ENCODE measurements at regions not wholly inside any gene's neighbourhood (a gene's known extent, or its start where the extent isn't known, plus 50 kb on each side); places are given as distances from the start of the nearest gene placed in this dataset.
"Not testable (repeated sequence)": the region's sequence is repeated elsewhere in the genome, so short reads cannot be mapped to it uniquely, and the experiment has no call there.

- DNase-seq (ENCODE audit: low read depth, low spot score); H3K9me3 ChIP-seq (ENCODE audit: control insufficient read depth in 1 of 2, insufficient read depth in 1 of 2, low read depth in 1 of 2, low read length in 2 of 2); intact Hi-C loops (cut with micrococcal nuclease); H3K36me3 ChIP-seq (ENCODE audit: control insufficient read depth in 1 of 2, insufficient read depth in 2 of 2, low read length in 2 of 2); H3K4me1 ChIP-seq (ENCODE audit: control insufficient read depth in 1 of 2, insufficient read depth in 2 of 2, low read length in 2 of 2); CTCF ChIA-PET; H3K27me3 ChIP-seq (ENCODE audit: insufficient read depth, low read length); H3K9me2 ChIP-seq (ENCODE audit: insufficient read depth); H3K27ac ChIP-seq (ENCODE audit: low read depth, low read length); H3K4me3 ChIP-seq (replicated peaks in 1 of 2; ENCODE audit: low read depth in 1 of 2, low read length in 2 of 2); H3K9ac ChIP-seq (ENCODE audit: low read length); H3K79me2 ChIP-seq (ENCODE audit: insufficient read depth, low read length); BruUV-seq (replicated peaks); RAD21 ChIA-PET (ENCODE audit: low non-redundant PET in 1 of 2, low total read pairs in 2 of 2, uncharacterized antibody in 2 of 2, unreplicated experiment in 2 of 2); H2AFZ ChIP-seq (ENCODE audit: low read depth, low read length, poor library complexity, severe bottlenecking); H3K4me2 ChIP-seq (ENCODE audit: low read length); ATAC-seq; H4K20me1 ChIP-seq (ENCODE audit: insufficient read depth); POLR2A ChIA-PET: not testable (repeated sequence)
These were observed 549.6 kb upstream of the CHD1 start for GRCh38 chr5:99478450-99478849.

- H3K36me3 ChIP-seq (ENCODE audit: control insufficient read depth in 1 of 2, insufficient read depth in 2 of 2, low read length in 2 of 2); H4K20me1 ChIP-seq (ENCODE audit: insufficient read depth); CTCF ChIA-PET; H3K27ac ChIP-seq (ENCODE audit: low read depth, low read length); H3K79me2 ChIP-seq (ENCODE audit: insufficient read depth, low read length); H3K4me3 ChIP-seq (replicated peaks in 1 of 2; ENCODE audit: low read depth in 1 of 2, low read length in 2 of 2); H3K9me3 ChIP-seq (ENCODE audit: control insufficient read depth in 1 of 2, insufficient read depth in 1 of 2, low read depth in 1 of 2, low read length in 2 of 2); H3K9me2 ChIP-seq (ENCODE audit: insufficient read depth); H3K4me1 ChIP-seq (ENCODE audit: control insufficient read depth in 1 of 2, insufficient read depth in 2 of 2, low read length in 2 of 2); H3K9ac ChIP-seq (ENCODE audit: low read length); POLR2A ChIA-PET; H2AFZ ChIP-seq (ENCODE audit: low read depth, low read length, poor library complexity, severe bottlenecking); H3K27me3 ChIP-seq (ENCODE audit: insufficient read depth, low read length); BruUV-seq (replicated peaks); DNase-seq (ENCODE audit: low read depth, low spot score); RAD21 ChIA-PET (ENCODE audit: low non-redundant PET in 1 of 2, low total read pairs in 2 of 2, uncharacterized antibody in 2 of 2, unreplicated experiment in 2 of 2); H3K4me2 ChIP-seq (ENCODE audit: low read length); ATAC-seq; intact Hi-C loops (cut with micrococcal nuclease): not testable (repeated sequence)
These were observed 544.5 kb upstream of the CHD1 start for GRCh38 chr5:99473328-99473727.

GRCh38 chr5:99471726-99472125, 542.9 kb upstream of the CHD1 start:
- H3K79me2 ChIP-seq (ENCODE audit: insufficient read depth, low read length); H3K9ac ChIP-seq (ENCODE audit: low read length); POLR2A ChIA-PET; H3K4me2 ChIP-seq (ENCODE audit: low read length); intact Hi-C loops (cut with micrococcal nuclease); H2AFZ ChIP-seq (ENCODE audit: low read depth, low read length, poor library complexity, severe bottlenecking); BruUV-seq (replicated peaks); H3K36me3 ChIP-seq (ENCODE audit: control insufficient read depth in 1 of 2, insufficient read depth in 2 of 2, low read length in 2 of 2); DNase-seq (ENCODE audit: low read depth, low spot score); H3K27me3 ChIP-seq (ENCODE audit: insufficient read depth, low read length); H3K9me2 ChIP-seq (ENCODE audit: insufficient read depth); H3K27ac ChIP-seq (ENCODE audit: low read depth, low read length); H4K20me1 ChIP-seq (ENCODE audit: insufficient read depth); RAD21 ChIA-PET (ENCODE audit: low non-redundant PET in 1 of 2, low total read pairs in 2 of 2, uncharacterized antibody in 2 of 2, unreplicated experiment in 2 of 2); CTCF ChIA-PET; H3K9me3 ChIP-seq (ENCODE audit: control insufficient read depth in 1 of 2, insufficient read depth in 1 of 2, low read depth in 1 of 2, low read length in 2 of 2); H3K4me3 ChIP-seq (replicated peaks in 1 of 2; ENCODE audit: low read depth in 1 of 2, low read length in 2 of 2); ATAC-seq; H3K4me1 ChIP-seq (ENCODE audit: control insufficient read depth in 1 of 2, insufficient read depth in 2 of 2, low read length in 2 of 2): not testable (repeated sequence)

- intact Hi-C loops (cut with micrococcal nuclease); POLR2A ChIA-PET: not testable (repeated sequence)
These were observed 542.4 kb upstream of the CHD1 start for GRCh38 chr5:99471178-99471577.

GRCh38 chr5:99470636-99471035, 541.8 kb upstream of the CHD1 start:
- H2AFZ ChIP-seq (ENCODE audit: low read depth, low read length, poor library complexity, severe bottlenecking); H3K4me1 ChIP-seq (ENCODE audit: control insufficient read depth in 1 of 2, insufficient read depth in 2 of 2, low read length in 2 of 2); H3K9me2 ChIP-seq (ENCODE audit: insufficient read depth); H4K20me1 ChIP-seq (ENCODE audit: insufficient read depth); DNase-seq (ENCODE audit: low read depth, low spot score); H3K9ac ChIP-seq (ENCODE audit: low read length); BruUV-seq (replicated peaks); H3K9me3 ChIP-seq (ENCODE audit: control insufficient read depth in 1 of 2, insufficient read depth in 1 of 2, low read depth in 1 of 2, low read length in 2 of 2); H3K27me3 ChIP-seq (ENCODE audit: insufficient read depth, low read length); RAD21 ChIA-PET (ENCODE audit: low non-redundant PET in 1 of 2, low total read pairs in 2 of 2, uncharacterized antibody in 2 of 2, unreplicated experiment in 2 of 2); ATAC-seq; H3K27ac ChIP-seq (ENCODE audit: low read depth, low read length); H3K4me3 ChIP-seq (replicated peaks in 1 of 2; ENCODE audit: low read depth in 1 of 2, low read length in 2 of 2); CTCF ChIA-PET; H3K79me2 ChIP-seq (ENCODE audit: insufficient read depth, low read length); H3K4me2 ChIP-seq (ENCODE audit: low read length); H3K36me3 ChIP-seq (ENCODE audit: control insufficient read depth in 1 of 2, insufficient read depth in 2 of 2, low read length in 2 of 2); intact Hi-C loops (cut with micrococcal nuclease); POLR2A ChIA-PET: not testable (repeated sequence)

More at GRCh38 chr5:99471178-99471577, 542.4 kb upstream of the CHD1 start:
- H3K9me2 ChIP-seq (ENCODE audit: insufficient read depth); BruUV-seq (replicated peaks); H3K4me2 ChIP-seq (ENCODE audit: low read length); H3K9me3 ChIP-seq (ENCODE audit: control insufficient read depth in 1 of 2, insufficient read depth in 1 of 2, low read depth in 1 of 2, low read length in 2 of 2); H3K27me3 ChIP-seq (ENCODE audit: insufficient read depth, low read length); H2AFZ ChIP-seq (ENCODE audit: low read depth, low read length, poor library complexity, severe bottlenecking); CTCF ChIA-PET; H3K9ac ChIP-seq (ENCODE audit: low read length); H3K79me2 ChIP-seq (ENCODE audit: insufficient read depth, low read length); RAD21 ChIA-PET (ENCODE audit: low non-redundant PET in 1 of 2, low total read pairs in 2 of 2, uncharacterized antibody in 2 of 2, unreplicated experiment in 2 of 2); H3K4me1 ChIP-seq (ENCODE audit: control insufficient read depth in 1 of 2, insufficient read depth in 2 of 2, low read length in 2 of 2); H3K36me3 ChIP-seq (ENCODE audit: control insufficient read depth in 1 of 2, insufficient read depth in 2 of 2, low read length in 2 of 2); H3K27ac ChIP-seq (ENCODE audit: low read depth, low read length); H4K20me1 ChIP-seq (ENCODE audit: insufficient read depth); ATAC-seq; H3K4me3 ChIP-seq (replicated peaks in 1 of 2; ENCODE audit: low read depth in 1 of 2, low read length in 2 of 2); DNase-seq (ENCODE audit: low read depth, low spot score): not testable (repeated sequence)
